Stimulated activated CD8-positive, alpha-beta memory T cell treated with anti-CD3 and anti-CD28 coated beads, Interleukin-7, amount 100 ng/mL, for 1 hour (primary cell): ENCODE measurements at regions not wholly inside any gene's neighbourhood (a gene's known extent, or its start where the extent isn't known, plus 50 kb on each side); places are given as distances from the start of the nearest gene placed in this dataset.
"Not testable (repeated sequence)": the region's sequence is repeated elsewhere in the genome, so short reads cannot be mapped to it uniquely, and the experiment has no call there.

Source experiments
- DNase-seq, 2 donors: peaks; one replicate each; pipeline ENCODE4 v3.0.0-alpha.2; 2020; ENCODE audit warnings: low read depth in 2 of 2

DNA sequence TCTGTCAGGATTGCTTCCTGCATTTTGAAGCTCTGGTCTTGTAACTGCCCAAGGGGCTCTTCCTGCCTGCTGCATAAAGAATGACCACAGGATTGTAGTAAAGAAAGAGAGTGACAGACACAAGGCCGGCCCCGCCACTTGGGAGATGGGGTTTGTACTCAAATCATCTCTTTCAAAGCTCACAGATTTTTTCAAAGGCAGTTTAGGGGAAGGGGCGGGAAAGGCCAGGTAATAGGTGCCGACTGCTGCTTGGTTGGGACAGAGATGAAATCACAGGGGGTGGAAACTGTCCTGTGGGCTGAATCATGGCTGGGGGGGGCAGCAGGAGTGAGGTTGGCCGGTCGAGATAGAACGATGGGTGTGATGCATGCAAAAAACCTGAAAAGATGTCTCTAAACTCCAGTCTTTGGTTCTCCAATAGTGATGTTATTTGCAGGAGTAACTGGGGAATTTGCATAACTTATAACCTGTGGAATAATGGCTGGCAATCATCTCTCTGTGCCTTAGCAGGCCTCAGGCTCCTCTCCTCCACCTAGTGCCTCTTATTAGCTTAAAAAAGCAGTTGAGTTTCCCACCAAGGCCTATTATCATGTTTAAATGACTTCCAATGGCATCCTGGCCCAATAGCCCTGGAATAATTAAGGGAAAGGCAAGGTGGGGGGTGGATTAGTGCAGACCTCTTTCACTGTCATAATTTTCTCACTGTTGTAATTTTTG, 778.4 kb upstream of the FRG1 start:
- no peak for DNase-seq

DNA sequence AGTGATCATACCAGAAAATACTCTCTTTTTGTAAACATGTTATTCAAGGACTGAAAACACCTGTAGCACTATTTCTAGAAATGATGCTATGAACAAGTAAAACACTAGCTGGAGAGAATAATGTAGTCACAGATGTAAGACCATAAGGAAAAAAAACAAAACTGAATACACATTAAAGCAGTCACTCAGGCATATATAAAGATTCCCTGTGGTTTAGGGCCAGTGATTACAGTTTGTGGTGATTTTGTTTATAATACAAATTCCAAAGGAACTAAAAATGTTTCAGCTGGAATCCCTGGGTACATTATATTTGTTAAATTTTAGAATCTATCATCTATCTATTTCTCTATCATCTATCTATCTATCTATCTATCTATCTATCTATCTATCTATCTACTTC, 777.8 kb upstream of the FRG1 start:
- no peak for DNase-seq

DNA sequence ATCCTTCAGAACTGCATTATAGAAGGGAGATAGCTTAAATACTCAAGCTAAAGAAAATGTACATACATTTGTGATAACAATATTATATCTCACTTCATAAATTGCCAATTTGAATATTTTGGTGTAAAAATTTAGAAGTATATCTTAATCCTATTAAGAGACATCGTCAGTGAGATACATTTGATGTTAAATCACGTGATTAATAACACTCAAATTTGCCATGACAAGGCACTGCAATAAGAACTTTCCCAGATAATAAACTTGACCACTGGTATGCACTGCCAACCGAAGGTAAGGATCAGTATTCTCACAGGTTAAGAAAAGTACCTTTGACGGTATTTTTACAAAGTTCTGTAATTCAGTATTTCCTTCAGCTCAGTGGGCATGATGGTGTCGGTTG, 764.7 kb upstream of the FRG1 start:
- no peak for DNase-seq

DNA sequence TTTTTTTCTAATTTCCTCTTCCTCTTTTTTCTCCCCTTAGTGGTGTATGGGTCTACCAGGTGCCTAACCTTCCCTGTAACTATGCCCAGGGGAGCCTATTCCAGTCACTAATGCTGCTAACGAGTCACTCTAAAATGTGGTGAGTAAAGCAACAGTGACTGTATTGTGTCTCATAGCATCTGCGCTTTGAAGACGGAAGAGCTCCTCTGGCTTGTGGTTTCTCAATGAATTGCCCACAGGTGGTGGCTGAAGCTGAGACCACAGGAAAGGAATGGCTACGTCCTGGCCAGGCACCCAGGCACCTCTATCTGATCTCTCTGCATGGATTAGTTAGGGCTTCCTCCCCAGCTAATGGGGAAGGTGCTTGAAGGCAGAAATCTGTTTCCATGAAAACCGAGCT, 763.5 kb upstream of the FRG1 start:
- DNase-seq: no peak

GRCh38 chr4:189178125-189178746, 762.4 kb upstream of the FRG1 start:
- no peak for DNase-seq

DNA sequence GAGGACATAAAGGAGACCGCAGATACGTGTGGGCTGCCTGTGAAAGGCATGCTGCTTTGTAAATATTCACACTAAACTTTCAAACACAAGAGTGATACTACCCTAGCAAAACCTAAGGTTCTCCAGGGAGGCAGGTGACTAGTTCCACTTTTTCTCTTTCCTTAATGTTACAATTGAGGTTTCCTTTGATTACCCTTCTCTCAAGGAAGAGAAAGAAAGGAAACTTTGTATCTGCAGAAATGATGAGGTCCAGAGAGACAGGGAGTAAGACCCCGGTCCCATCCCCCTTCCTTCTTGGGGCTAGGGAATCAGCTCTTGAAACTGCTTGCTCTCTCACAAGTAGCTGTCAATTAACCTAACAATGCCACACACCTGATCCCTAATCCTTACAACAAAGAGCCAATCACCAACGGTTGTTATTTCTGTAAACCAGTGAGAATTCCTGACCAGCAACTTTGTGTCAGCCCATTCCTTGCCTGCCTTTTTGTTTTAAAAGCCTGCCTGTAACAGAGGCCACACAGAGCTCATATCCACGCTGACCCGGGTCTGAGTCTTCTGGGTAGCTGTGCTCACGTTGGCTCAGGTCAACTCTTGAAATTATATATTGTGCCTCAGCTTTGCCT, 754.8 kb upstream of the FRG1 start:
- DNase-seq: no peak

- no peak for DNase-seq
Observed at GRCh38 chr4:189187531-189188052, 753.1 kb upstream of the FRG1 start.

- DNase-seq: no peak
Observed at GRCh38 chr4:189198624-189199023, 742.0 kb upstream of the FRG1 start.

GRCh38 chr4:189200353-189200752, 740.3 kb upstream of the FRG1 start:
- DNase-seq: no peak

DNA sequence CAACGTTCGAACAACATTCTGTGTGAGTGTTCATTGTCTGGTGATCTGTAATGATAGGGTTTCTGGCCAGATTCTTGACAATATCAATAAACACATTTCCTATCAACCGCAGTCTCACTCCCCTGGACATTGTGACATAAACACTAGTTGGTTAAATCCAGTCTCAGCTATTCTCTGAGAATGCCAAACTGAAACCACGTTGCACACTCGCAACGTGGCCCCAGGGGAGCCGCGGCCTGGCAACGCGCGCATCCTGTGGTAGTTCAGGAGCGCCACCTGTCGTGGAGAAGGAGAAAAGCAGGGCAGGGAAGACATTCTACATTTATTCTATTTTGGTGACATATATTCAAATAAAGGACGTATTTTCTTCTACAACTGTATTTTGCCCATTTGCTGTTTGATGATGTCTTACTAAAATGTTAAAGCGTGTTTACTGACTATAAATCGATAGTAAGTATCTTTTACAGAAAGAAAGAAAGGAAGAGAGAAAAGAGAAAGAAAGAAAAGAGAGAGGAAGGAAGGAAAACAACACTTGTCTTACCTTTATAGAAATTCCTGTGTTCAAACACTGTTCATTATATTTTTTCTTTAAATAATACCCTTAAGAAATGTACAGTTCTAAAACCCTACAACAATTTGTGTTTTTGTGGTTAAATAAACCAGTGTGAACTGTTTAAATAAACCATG, 738.3 kb upstream of the FRG1 start:
- DNase-seq: no peak

- no peak for DNase-seq
Observed at GRCh38 chr4:189202869-189203271, 737.8 kb upstream of the FRG1 start.

DNA sequence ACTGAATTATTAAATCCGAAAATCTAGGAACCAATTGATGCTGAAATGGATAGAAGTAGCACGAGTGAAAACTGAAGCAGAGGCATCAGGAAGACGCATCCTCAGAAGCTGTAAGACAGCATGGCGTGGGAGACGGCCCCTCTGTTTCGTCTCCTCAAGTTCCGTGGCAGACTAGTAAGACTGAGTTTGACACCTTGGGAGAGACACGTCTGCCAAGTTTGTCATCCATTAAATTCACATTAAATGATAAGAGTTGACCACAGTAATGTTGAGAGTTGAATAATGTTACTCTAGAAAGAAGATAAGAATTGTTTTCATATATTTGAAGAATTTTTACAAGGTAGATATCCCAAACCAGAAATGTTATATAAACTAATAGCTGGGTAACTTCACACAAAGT, 736.1 kb upstream of the FRG1 start:
- no peak for DNase-seq

DNA sequence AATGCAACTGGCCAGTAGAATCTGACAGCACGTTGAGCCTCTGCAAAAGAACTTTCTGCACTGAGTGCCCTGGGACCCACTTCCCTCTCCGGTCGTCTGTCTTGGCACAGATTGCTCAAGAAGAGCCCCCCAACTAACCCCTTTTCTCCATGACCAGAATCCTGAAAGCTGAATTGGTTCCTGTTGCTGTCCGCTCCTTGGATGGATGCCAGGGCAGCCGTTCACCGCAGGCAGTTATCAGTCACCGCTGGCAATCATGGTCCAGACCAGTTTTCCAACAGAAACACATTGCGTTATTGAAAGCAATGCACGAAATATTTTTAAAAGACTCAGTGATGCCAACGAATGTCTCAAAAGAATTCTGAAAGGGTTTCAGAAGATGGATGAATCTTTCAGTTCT, 733.7 kb upstream of the FRG1 start:
- no peak for DNase-seq

DNA sequence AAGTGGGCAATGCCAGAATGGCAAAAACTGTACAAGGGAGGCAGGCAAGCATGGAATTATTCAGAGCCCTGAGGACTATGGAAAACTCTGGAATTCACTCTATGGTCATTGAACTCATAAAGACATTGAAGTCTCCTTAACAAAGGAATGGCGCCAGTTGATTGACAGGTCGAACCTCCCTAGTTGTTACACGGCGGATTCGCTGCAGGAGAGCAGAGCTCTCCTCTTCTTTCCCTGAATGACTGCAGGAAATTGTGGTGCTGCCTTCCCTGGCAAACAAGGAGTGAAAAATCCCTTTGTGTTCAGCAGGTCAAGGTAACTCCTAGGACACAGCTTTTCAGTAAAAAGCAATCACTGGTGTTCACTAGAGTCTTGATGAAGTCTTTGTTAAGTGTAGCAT, 732.8 kb upstream of the FRG1 start:
- DNase-seq: no peak

GRCh38 chr4:189215574-189215973, 725.1 kb upstream of the FRG1 start:
- no peak for DNase-seq

DNA sequence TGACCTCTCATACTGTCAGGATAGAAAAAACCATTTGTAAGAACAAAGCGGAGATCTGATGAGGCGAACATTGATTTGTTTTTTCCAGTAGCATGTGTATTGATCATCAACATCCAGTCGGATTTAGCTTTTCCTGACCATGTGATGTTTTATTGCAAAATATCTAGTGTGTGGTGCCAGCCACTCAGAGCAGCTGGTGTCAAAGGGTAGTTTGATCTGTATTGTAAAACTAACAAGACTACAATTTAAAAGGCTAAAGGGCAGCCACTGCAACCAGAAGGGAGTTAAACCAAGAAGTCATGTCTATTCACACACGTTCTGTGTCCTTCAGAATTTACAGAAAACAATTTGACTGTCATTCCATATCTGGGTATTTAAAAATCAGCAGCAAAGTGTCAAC, 719.0 kb upstream of the FRG1 start:
- no peak for DNase-seq

DNA sequence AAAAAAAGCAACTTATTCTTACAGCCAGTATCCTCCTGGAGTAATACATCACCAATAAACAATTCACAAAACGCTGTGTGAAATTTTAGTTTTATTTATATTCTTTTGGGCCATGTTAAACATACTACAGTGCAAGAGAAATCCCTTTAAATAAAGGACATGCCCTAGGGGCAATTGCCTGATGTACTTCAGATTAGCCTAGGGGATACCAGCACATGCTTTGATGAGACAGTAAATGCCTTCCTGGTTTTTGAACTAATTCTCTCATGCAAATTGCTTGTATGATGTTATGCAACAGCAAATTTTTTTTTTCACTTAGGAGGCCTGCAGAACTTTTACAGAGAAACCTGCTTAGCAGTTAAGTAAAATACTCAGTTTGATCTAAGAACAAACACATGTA, 711.9 kb upstream of the FRG1 start:
- DNase-seq: no peak

DNA sequence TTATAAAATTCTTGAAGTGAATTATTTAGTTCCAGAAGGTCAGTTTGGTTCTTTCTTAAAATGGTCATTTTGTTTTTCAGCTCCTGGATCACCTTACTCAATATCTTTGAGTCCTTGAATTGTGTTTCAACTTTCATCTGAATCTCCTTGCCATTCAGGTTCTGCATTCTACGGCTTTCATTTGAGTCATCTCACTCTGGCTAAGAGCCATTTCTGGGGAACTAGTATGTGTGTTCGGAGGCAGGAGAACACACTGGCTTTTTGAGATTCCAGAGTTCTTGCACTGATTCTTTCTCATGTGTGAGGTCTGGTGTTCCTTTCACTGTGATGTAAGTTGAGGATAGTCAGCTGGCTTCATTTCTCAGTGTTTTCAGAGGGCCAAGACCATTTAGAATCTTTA, 708.4 kb upstream of the FRG1 start:
- DNase-seq: no peak

- not testable (repeated sequence) for DNase-seq
Observed at GRCh38 chr4:189233754-189234153, 706.9 kb upstream of the FRG1 start.

DNA sequence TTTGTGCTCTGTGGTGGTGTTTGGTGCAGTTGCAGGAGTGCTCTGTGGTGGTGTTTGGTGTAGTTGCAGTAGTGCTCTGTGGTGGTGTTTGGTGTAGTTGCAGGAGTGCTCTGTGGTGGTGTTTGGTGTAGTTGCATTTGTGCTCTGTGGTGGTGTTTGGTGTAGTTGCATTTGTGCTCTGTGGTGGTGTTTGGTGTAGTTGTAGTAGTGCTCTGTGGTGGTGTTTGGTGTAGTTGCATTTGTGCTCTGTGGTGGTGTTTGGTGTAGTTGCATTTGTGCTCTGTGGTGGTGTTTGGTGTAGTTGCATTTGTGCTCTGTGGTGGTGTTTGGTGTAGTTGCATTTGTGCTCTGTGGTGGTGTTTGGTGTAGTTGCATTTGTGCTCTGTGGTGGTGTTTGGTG, 705.7 kb upstream of the FRG1 start:
- DNase-seq: not testable (repeated sequence)

DNA sequence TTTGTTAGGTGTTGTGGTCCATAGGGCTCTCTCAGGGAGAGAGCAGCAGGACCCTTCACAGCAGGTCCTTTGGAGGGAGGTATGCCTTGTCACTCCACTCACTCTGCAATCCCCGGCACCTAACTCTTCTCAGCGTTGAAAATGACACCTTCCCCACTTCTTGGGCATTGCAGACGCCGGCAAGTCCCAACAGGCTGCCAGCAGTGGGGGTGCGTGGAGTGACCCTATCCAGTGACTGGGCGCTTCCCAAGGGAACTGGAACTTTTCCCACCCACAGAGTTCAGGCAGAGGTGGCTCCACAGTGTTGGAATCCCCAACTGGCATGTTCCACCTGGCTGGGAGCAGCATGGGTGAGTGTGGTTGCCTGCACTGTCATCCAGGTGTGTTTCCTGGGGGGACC, 705.1 kb upstream of the FRG1 start:
- DNase-seq: no peak

- DNase-seq: not testable (repeated sequence)
Observed at GRCh38 chr4:189236321-189236720, 704.4 kb upstream of the FRG1 start.

DNA sequence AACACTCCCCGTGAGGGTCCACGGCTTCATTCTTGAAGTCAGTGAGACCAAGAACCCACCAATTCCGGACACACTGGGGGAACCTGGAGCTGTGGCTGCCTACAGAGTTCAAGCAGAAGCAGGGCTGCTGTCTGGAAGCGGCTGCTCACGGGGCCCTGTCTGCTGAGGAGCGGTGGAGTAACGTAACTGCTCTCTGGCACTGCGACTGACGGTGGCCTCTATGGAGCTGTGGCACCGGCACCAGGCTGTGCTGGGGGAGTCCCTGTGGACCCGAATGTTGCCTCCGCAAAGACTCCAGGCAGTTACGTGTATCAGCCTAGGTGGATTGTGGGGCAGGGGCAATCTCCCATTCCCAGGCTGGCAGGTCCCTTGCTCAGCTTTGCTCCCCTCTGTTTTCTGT, 703.3 kb upstream of the FRG1 start:
- no peak for DNase-seq
